Smooth muscle cell (in vitro differentiated cells): ENCODE measurements at regions not wholly inside any gene's neighbourhood (a gene's known extent, or its start where the extent isn't known, plus 50 kb on each side); places are given as distances from the start of the nearest gene placed in this dataset.

ENCODE experiments used
- DNase-seq: peaks from one replicate; lab custom pipeline; 2025; ENCODE audit not compliant: unreplicated experiment; lab: John Stamatoyannopoulos, UW
- H2AFZ ChIP-seq: fragments of 200-600 bp; sonication (generic); 2 replicates; pipeline ENCODE4 v1.6.0; 2016; ENCODE audit warnings: antibody characterized with exemption, low read depth, mild to moderate bottlenecking
- H3F3A ChIP-seq: fragments of 200-600 bp; sonication (generic); 2 replicates; pipeline ENCODE4 v1.6.0; 2017; ENCODE audit warnings: antibody characterized with exemption, low read depth
- H3K27ac ChIP-seq: fragments of 200-600 bp; sonication (generic); 2 replicates; pipeline ENCODE4 v1.5.1; 2016; ENCODE audit warnings: low read depth, mild to moderate bottlenecking
- H3K27me3 ChIP-seq: fragments of 200-600 bp; sonication (generic); 2 replicates; pipeline ENCODE4 v1.6.1; 2016; ENCODE audit warnings: low read depth, mild to moderate bottlenecking
- H3K36me3 ChIP-seq: fragments of 200-600 bp; sonication (generic); 2 replicates; pipeline ENCODE4 v1.5.1; 2016; ENCODE audit warnings: low read depth
- H3K4me1 ChIP-seq: fragments of 200-600 bp; sonication (generic); 2 replicates; pipeline ENCODE4 v1.5.1; 2016; ENCODE audit warnings: low read depth
- H3K4me2 ChIP-seq: fragments of 200-600 bp; sonication (generic); 2 replicates; pipeline ENCODE4 v1.6.0; 2016; ENCODE audit warnings: mild to moderate bottlenecking
- H3K4me3 ChIP-seq: fragments of 200-600 bp; sonication (generic); 2 replicates; pipeline ENCODE4 v1.5.1; 2016; ENCODE audit warnings: mild to moderate bottlenecking
- H3K79me2 ChIP-seq: fragments of 200-600 bp; sonication (generic); 2 replicates; pipeline ENCODE4 v1.6.0; 2016; ENCODE audit warnings: low read depth, mild to moderate bottlenecking
- H3K9ac ChIP-seq: fragments of 200-600 bp; sonication (generic); 2 replicates; pipeline ENCODE4 v1.6.0; 2016; ENCODE audit warnings: low read depth
- H3K9me3 ChIP-seq: fragments of 200-600 bp; sonication (generic); replicated peaks from 2 replicates; pipeline ENCODE4 v1.5.1; 2016; ENCODE audit warnings: low read depth
- H4K20me1 ChIP-seq: fragments of 200-600 bp; sonication (generic); 2 replicates; pipeline ENCODE4 v1.6.0; 2016; ENCODE audit warnings: low read depth
- WGBS: methylation state at CpG from one replicate; pipeline ENCODE4 v1.1.7; 2016; ENCODE audit warnings: low lambda C conversion rate; 5-methylcytosine and 5-hydroxymethylcytosine counted together
- TF ChIP-seq, protein P1 (sequence below): fragments of 200-600 bp; sonication (generic); IDR thresholded peaks from 2 replicates; pipeline ENCODE4 v1.5.1; 2017; ENCODE audit warnings: borderline replicate concordance, mild to moderate bottlenecking, antibody characterized with exemption; ENCODE audit not compliant: insufficient read depth, poor library complexity, severe bottlenecking

- Histone ChIP-seq H3K9me3 (no peaks in the 10 kb centered on the region), H2AFZ (no peak overlapping the region), H3F3A (no peaks in the 10 kb centered on the region), H3K9ac (no peak overlapping the region), H3K4me2 (no peak overlapping the region), H3K79me2 (no peaks in the 10 kb centered on the region), H3K4me1 (no peaks in the 10 kb centered on the region), H3K36me3 (no peaks in the 10 kb centered on the region), H3K27me3 (no peaks in the 10 kb centered on the region), H3K4me3 (no peak overlapping the region), H4K20me1 (no peaks in the 10 kb centered on the region), H3K27ac (no peak overlapping the region)
- DNase-seq, result no peak
- 81% methylated on average over 4 of the region's 4 CpGs for WGBS
- TF ChIP-seq, protein P1, sequence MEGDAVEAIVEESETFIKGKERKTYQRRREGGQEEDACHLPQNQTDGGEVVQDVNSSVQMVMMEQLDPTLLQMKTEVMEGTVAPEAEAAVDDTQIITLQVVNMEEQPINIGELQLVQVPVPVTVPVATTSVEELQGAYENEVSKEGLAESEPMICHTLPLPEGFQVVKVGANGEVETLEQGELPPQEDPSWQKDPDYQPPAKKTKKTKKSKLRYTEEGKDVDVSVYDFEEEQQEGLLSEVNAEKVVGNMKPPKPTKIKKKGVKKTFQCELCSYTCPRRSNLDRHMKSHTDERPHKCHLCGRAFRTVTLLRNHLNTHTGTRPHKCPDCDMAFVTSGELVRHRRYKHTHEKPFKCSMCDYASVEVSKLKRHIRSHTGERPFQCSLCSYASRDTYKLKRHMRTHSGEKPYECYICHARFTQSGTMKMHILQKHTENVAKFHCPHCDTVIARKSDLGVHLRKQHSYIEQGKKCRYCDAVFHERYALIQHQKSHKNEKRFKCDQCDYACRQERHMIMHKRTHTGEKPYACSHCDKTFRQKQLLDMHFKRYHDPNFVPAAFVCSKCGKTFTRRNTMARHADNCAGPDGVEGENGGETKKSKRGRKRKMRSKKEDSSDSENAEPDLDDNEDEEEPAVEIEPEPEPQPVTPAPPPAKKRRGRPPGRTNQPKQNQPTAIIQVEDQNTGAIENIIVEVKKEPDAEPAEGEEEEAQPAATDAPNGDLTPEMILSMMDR, result no peak
Measured at GRCh38 chr7:41773756-41774155, 70.9 kb upstream of the INHBA start.

- Histone ChIP-seq H3K79me2 (no peaks in the 10 kb centered on the region), H3K9me3 (no peaks in the 10 kb centered on the region), H3F3A (no peaks in the 10 kb centered on the region), H3K27ac (no peak overlapping the region), H3K27me3 (no peaks in the 10 kb centered on the region), H3K4me2 (no peak overlapping the region), H3K4me3 (no peak overlapping the region), H2AFZ (no peak overlapping the region), H3K9ac (no peak overlapping the region), H4K20me1 (no peaks in the 10 kb centered on the region), H3K36me3 (no peaks in the 10 kb centered on the region), H3K4me1 (no peaks in the 10 kb centered on the region)
- 61% methylated on average over 6 of the region's 6 CpGs for WGBS
- DNase-seq, result no peak
- TF ChIP-seq, protein P1, result no peak
Measured at GRCh38 chr7:41771717-41772116, 68.8 kb upstream of the INHBA start.

- Histone ChIP-seq H2AFZ (no peak overlapping the region), H4K20me1 (no peaks in the 10 kb centered on the region), H3K27ac (no peak overlapping the region), H3K9ac (no peak overlapping the region), H3K4me1 (no peaks in the 10 kb centered on the region), H3K79me2 (no peaks in the 10 kb centered on the region), H3F3A (no peaks in the 10 kb centered on the region), H3K36me3 (no peaks in the 10 kb centered on the region), H3K4me3 (no peak overlapping the region), H3K9me3 (no peaks in the 10 kb centered on the region), H3K4me2 (no peak overlapping the region), H3K27me3 (no peaks in the 10 kb centered on the region)
- no peak for DNase-seq
- 95% methylated on average over 4 of the region's 4 CpGs for WGBS
- TF ChIP-seq, protein P1, result no peak
Measured at GRCh38 chr7:41769162-41769561, 66.3 kb upstream of the INHBA start.

- no peak overlapping the region for H3K9ac ChIP-seq
- TF ChIP-seq, protein P1, result no peak
Measured at GRCh38 chr7:41763626-41764025, 60.7 kb upstream of the INHBA start.

More at GRCh38 chr7:41763626-41764025, 60.7 kb upstream of the INHBA start:
- Histone ChIP-seq H3F3A (no peaks in the 10 kb centered on the region), H3K4me3 (no peak overlapping the region), H2AFZ (no peak overlapping the region), H3K79me2 (no peaks in the 10 kb centered on the region), H3K27ac (no peak overlapping the region), H3K9me3 (no peaks in the 10 kb centered on the region), H3K27me3 (no peaks in the 10 kb centered on the region), H3K36me3 (no peaks in the 10 kb centered on the region), H3K4me2 (no peak overlapping the region), H4K20me1 (no peaks in the 10 kb centered on the region), H3K4me1 (no peaks in the 10 kb centered on the region)
- DNase-seq, result no peak
- 90% methylated on average over 4 of the region's 4 CpGs for whole genome bisulfite sequencing
